ENCODE measurements at regions not wholly inside any gene's neighbourhood (a gene's known extent, or its start where the extent isn't known, plus 50 kb on each side); places are given as distances from the start of the nearest gene placed in this dataset.

GRCh38 chr16:54411544-54411943 lies 125.0 kb upstream of the IRX3 start:
- H3K36me3 ChIP-seq (ENCODE audit: control insufficient read depth in 1 of 2, insufficient read depth in 2 of 2, low read length in 1 of 2), result no peaks in the 10 kb centered on the region
- intact Hi-C loops (cut with DNase I), result no loop called here
- no peak overlapping the region for H3K4me3 ChIP-seq (ENCODE audit: low read length in 2 of 2)
- WGBS, 2 donors, result 8 to 48% methylated on average over 11 of the region's 11 CpGs
- ATAC-seq (ENCODE audit: low FRiP score) (peak; percentile 42), DNase-seq (no peak)
- H3K9me3 ChIP-seq (ENCODE audit: control insufficient read depth, low read length), result no peaks in the 10 kb centered on the region
- H3K27me3 ChIP-seq (ENCODE audit: control insufficient read depth in 1 of 2, insufficient read depth in 2 of 2, low read length in 1 of 2), result no peaks in the 10 kb centered on the region
- H3K4me1 ChIP-seq (ENCODE audit: control insufficient read depth in 1 of 2, insufficient read depth in 2 of 2, low read length in 2 of 2), result no peaks in the 10 kb centered on the region
- H3K27ac ChIP-seq (ENCODE audit: low read depth in 1 of 2, low read length in 2 of 2), result no peak overlapping the region

- DNase-seq, result no peak
- WGBS, 2 donors, result 79 to 83% methylated on average over 8 of the region's 8 CpGs
- intact Hi-C loops (cut with DNase I), result no loop called here
- Histone ChIP-seq H3K4me3 (ENCODE audit: low read length in 2 of 2) (no peak overlapping the region), H3K36me3 (ENCODE audit: control insufficient read depth in 1 of 2, insufficient read depth in 2 of 2, low read length in 1 of 2) (no peaks in the 10 kb centered on the region), H3K9me3 (ENCODE audit: control insufficient read depth, low read length) (no peaks in the 10 kb centered on the region), H3K27ac (ENCODE audit: low read depth in 1 of 2, low read length in 2 of 2) (no peak overlapping the region), H3K4me1 (ENCODE audit: control insufficient read depth in 1 of 2, insufficient read depth in 2 of 2, low read length in 2 of 2) (no peaks in the 10 kb centered on the region), H3K27me3 (ENCODE audit: control insufficient read depth in 1 of 2, insufficient read depth in 2 of 2, low read length in 1 of 2) (no peaks in the 10 kb centered on the region)
- ATAC-seq (ENCODE audit: low FRiP score), result no peak
Observed at GRCh38 chr16:54409982-54410381, 123.4 kb upstream of the IRX3 start.

DNA sequence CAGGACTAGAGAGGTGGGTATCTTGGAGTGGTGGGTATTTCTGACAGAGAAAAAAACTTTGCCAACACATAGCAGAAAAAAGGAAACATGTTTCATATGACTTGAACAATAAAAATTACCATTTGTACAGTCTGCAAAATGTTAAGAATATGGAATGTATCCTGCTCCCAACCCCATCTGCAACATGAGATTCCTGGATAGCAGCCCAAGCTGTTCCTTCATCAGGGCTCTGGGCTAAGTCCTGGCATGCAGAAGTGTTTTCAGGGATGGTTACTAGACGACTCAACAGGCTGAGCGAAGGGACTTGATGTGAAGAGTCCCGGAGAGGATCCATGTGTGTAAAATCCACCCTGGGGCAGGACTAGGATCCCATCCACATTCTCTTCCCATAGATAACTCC lies 121.0 kb upstream of the IRX3 start:
- 39 to 42% methylated on average over 3 of the region's 3 CpGs for WGBS, 2 donors
- Histone ChIP-seq H3K36me3 (ENCODE audit: control insufficient read depth in 1 of 2, insufficient read depth in 2 of 2, low read length in 1 of 2) (no peaks in the 10 kb centered on the region), H3K4me3 (ENCODE audit: low read length in 2 of 2) (no peak overlapping the region), H3K9me3 (ENCODE audit: control insufficient read depth, low read length) (no peaks in the 10 kb centered on the region), H3K27me3 (ENCODE audit: control insufficient read depth in 1 of 2, insufficient read depth in 2 of 2, low read length in 1 of 2) (no peaks in the 10 kb centered on the region), H3K4me1 (ENCODE audit: control insufficient read depth in 1 of 2, insufficient read depth in 2 of 2, low read length in 2 of 2) (no peaks in the 10 kb centered on the region), H3K27ac (ENCODE audit: low read depth in 1 of 2, low read length in 2 of 2) (no peak overlapping the region)
- no peak for DNase-seq
- intact Hi-C loops (cut with DNase I), result no loop called here
- no peak for ATAC-seq (ENCODE audit: low FRiP score)

DNA sequence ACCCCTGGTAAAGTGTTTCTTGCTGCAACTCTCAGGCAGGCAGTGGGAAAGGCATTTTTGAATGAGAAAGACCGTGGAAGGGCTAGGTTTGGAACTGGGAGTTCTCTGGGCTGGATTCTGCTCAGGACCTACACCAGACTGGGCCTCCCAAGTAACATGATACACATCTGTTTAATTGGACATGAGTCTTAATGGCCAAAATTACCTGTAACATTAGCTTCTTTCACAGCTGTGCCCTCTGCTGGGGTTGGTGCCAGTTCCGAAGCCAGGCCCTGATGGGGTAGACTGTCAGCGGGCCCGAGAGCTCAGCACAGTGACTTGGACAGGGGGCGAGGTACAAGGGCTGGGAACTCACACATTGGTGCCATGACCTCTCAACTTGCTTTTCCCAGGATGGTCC lies 118.9 kb upstream of the IRX3 start:
- 98% methylated on average over 5 of the region's 5 CpGs for WGBS, 2 donors
- no peak for ATAC-seq (ENCODE audit: low FRiP score)
- no peaks in the 10 kb centered on the region for H3K36me3 ChIP-seq (ENCODE audit: control insufficient read depth in 1 of 2, insufficient read depth in 2 of 2, low read length in 1 of 2)
- DNase-seq, result no peak
- H3K4me3 ChIP-seq (ENCODE audit: low read length in 2 of 2), result no peak overlapping the region
- intact Hi-C loops (cut with DNase I), result no loop called here
- H3K4me1 ChIP-seq (ENCODE audit: control insufficient read depth in 1 of 2, insufficient read depth in 2 of 2, low read length in 2 of 2), result no peaks in the 10 kb centered on the region
- H3K27me3 ChIP-seq (ENCODE audit: control insufficient read depth in 1 of 2, insufficient read depth in 2 of 2, low read length in 1 of 2), result no peaks in the 10 kb centered on the region
- H3K9me3 ChIP-seq (ENCODE audit: control insufficient read depth, low read length), result no peaks in the 10 kb centered on the region
- no peak overlapping the region for H3K27ac ChIP-seq (ENCODE audit: low read depth in 1 of 2, low read length in 2 of 2)

DNA sequence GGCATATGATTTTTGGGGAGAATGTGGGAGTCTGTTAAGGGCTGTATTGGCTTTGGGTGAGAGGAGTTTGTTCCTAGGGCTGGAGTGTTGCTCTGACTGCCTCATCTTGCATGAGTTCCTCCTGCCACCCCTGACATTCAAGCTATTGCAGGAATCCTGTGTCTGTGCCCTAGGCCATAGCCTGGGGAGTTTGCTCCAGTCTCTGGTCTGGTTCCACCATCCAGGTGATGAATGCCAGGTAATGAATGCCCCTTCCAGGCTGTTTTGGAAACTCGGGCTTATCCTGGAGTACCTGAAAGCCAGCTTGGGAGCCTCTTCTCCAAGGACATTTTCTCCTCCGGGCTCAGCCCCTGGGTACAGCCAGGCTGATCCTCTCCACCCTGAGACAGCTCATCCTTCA lies 117.0 kb upstream of the IRX3 start:
- no peaks in the 10 kb centered on the region for H3K9me3 ChIP-seq (ENCODE audit: control insufficient read depth, low read length)
- intact Hi-C loops (cut with DNase I), result no loop called here
- H3K27me3 ChIP-seq (ENCODE audit: control insufficient read depth in 1 of 2, insufficient read depth in 2 of 2, low read length in 1 of 2), result no peaks in the 10 kb centered on the region
- no peak overlapping the region for H3K27ac ChIP-seq (ENCODE audit: low read depth in 1 of 2, low read length in 2 of 2)
- no peak for ATAC-seq (ENCODE audit: low FRiP score)
- H3K4me1 ChIP-seq (ENCODE audit: control insufficient read depth in 1 of 2, insufficient read depth in 2 of 2, low read length in 2 of 2), result no peaks in the 10 kb centered on the region
- H3K4me3 ChIP-seq (ENCODE audit: low read length in 2 of 2), result no peak overlapping the region
- no peaks in the 10 kb centered on the region for H3K36me3 ChIP-seq (ENCODE audit: control insufficient read depth in 1 of 2, insufficient read depth in 2 of 2, low read length in 1 of 2)
- DNase-seq, result no peak
- 91 to 95% methylated on average over 2 of the region's 2 CpGs for WGBS, 2 donors

DNA sequence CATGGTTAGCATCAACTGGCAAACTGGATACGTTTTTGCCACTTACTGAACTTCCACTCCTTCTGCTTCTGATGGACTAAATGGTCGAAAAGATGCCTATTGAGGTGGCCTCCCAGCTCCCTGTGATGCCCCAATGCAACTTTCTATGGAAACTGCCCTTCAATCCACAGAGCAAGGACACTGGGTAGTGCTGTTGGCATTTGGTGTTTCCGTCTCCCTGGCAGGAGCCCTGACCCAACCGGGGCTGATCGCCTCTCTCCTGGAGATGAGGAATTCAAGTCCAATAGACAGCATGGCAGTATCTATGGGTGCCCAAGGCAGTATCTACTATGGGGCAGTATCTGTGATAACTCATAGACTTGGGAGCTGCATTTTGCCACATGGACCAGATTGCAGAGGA lies 116.3 kb upstream of the IRX3 start:
- no peak for ATAC-seq (ENCODE audit: low FRiP score)
- 86 to 90% methylated on average over 5 of the region's 5 CpGs for WGBS, 2 donors

GRCh38 chr16:54402270-54402669 lies 115.7 kb upstream of the IRX3 start:
- Histone ChIP-seq H3K4me3 (ENCODE audit: low read length in 2 of 2) (no peak overlapping the region), H3K27me3 (ENCODE audit: control insufficient read depth in 1 of 2, insufficient read depth in 2 of 2, low read length in 1 of 2) (no peaks in the 10 kb centered on the region), H3K36me3 (ENCODE audit: control insufficient read depth in 1 of 2, insufficient read depth in 2 of 2, low read length in 1 of 2) (no peaks in the 10 kb centered on the region), H3K27ac (ENCODE audit: low read depth in 1 of 2, low read length in 2 of 2) (no peak overlapping the region), H3K9me3 (ENCODE audit: control insufficient read depth, low read length) (no peaks in the 10 kb centered on the region), H3K4me1 (ENCODE audit: control insufficient read depth in 1 of 2, insufficient read depth in 2 of 2, low read length in 2 of 2) (no peaks in the 10 kb centered on the region)
- DNase-seq, result no peak
- no peak for ATAC-seq (ENCODE audit: low FRiP score)
- intact Hi-C loops (cut with DNase I), result no loop called here
- 43 to 54% methylated on average over 4 of the region's 4 CpGs for WGBS, 2 donors

More for the DNA sequence above, 116.3 kb upstream of the IRX3 start:
- intact Hi-C loops (cut with DNase I), result no loop called here
- no peaks in the 10 kb centered on the region for H3K9me3 ChIP-seq (ENCODE audit: control insufficient read depth, low read length)
- H3K27me3 ChIP-seq (ENCODE audit: control insufficient read depth in 1 of 2, insufficient read depth in 2 of 2, low read length in 1 of 2), result no peaks in the 10 kb centered on the region
- H3K4me1 ChIP-seq (ENCODE audit: control insufficient read depth in 1 of 2, insufficient read depth in 2 of 2, low read length in 2 of 2), result no peaks in the 10 kb centered on the region
- H3K27ac ChIP-seq (ENCODE audit: low read depth in 1 of 2, low read length in 2 of 2), result no peak overlapping the region
- no peak overlapping the region for H3K4me3 ChIP-seq (ENCODE audit: low read length in 2 of 2)
- no peak for DNase-seq
- H3K36me3 ChIP-seq (ENCODE audit: control insufficient read depth in 1 of 2, insufficient read depth in 2 of 2, low read length in 1 of 2), result no peaks in the 10 kb centered on the region

GRCh38 chr16:54400261-54400660 lies 113.7 kb upstream of the IRX3 start:
- WGBS, 2 donors, result 72 to 75% methylated on average over 5 of the region's 5 CpGs
- intact Hi-C loops (cut with DNase I), result no loop called here
- DNase-seq (no peak), ATAC-seq (ENCODE audit: low FRiP score) (no peak)
- no peaks in the 10 kb centered on the region for H3K4me1 ChIP-seq (ENCODE audit: control insufficient read depth in 1 of 2, insufficient read depth in 2 of 2, low read length in 2 of 2)
- H3K9me3 ChIP-seq (ENCODE audit: control insufficient read depth, low read length), result peaks cover 1% of the 10 kb centered on the region
- H3K27ac ChIP-seq (ENCODE audit: low read depth in 1 of 2, low read length in 2 of 2), result no peak overlapping the region
- no peaks in the 10 kb centered on the region for H3K36me3 ChIP-seq (ENCODE audit: control insufficient read depth in 1 of 2, insufficient read depth in 2 of 2, low read length in 1 of 2)
- no peak overlapping the region for H3K4me3 ChIP-seq (ENCODE audit: low read length in 2 of 2)
- no peaks in the 10 kb centered on the region for H3K27me3 ChIP-seq (ENCODE audit: control insufficient read depth in 1 of 2, insufficient read depth in 2 of 2, low read length in 1 of 2)

- DNase-seq (no peak), ATAC-seq (ENCODE audit: low FRiP score) (no peak)
- Histone ChIP-seq H3K27me3 (ENCODE audit: control insufficient read depth in 1 of 2, insufficient read depth in 2 of 2, low read length in 1 of 2) (no peaks in the 10 kb centered on the region), H3K27ac (ENCODE audit: low read depth in 1 of 2, low read length in 2 of 2) (no peak overlapping the region), H3K4me1 (ENCODE audit: control insufficient read depth in 1 of 2, insufficient read depth in 2 of 2, low read length in 2 of 2) (no peaks in the 10 kb centered on the region), H3K9me3 (ENCODE audit: control insufficient read depth, low read length) (peaks cover 1% of the 10 kb centered on the region), H3K36me3 (ENCODE audit: control insufficient read depth in 1 of 2, insufficient read depth in 2 of 2, low read length in 1 of 2) (no peaks in the 10 kb centered on the region), H3K4me3 (ENCODE audit: low read length in 2 of 2) (no peak overlapping the region)
- intact Hi-C loops (cut with DNase I), result no loop called here
- 94 to 95% methylated on average over 3 of the region's 3 CpGs for WGBS, 2 donors
Observed at GRCh38 chr16:54398986-54399385, 112.4 kb upstream of the IRX3 start.

All from aorta (tissue), 5 donors.